GM23248 (cell line): ENCODE measurements at regions not wholly inside any gene's neighbourhood (a gene's known extent, or its start where the extent isn't known, plus 50 kb on each side); places are given as distances from the start of the nearest gene placed in this dataset.

ENCODE experiments used
- DNase-seq: peaks from one replicate; pipeline ENCODE4 v3.0.0-alpha.2; 2015
- H2AFZ ChIP-seq: fragments of 200-600 bp; sonication (generic); 2 replicates; pipeline ENCODE4 v1.6.1; 2016; ENCODE audit warnings: antibody characterized with exemption
- H3F3A ChIP-seq: fragments of 200-600 bp; sonication (generic); 2 replicates; pipeline ENCODE4 v1.6.1; 2016; ENCODE audit warnings: mild to moderate bottlenecking, antibody characterized with exemption, mixed run types; ENCODE audit not compliant: insufficient read depth
- H3K27ac ChIP-seq: fragments of 200-600 bp; sonication (generic); 2 replicates; pipeline ENCODE4 v1.5.1; 2016; ENCODE audit warnings: mild to moderate bottlenecking
- H3K27me3 ChIP-seq: fragments of 200-600 bp; sonication (generic); replicated peaks from 2 replicates; pipeline ENCODE4 v1.6.1; 2016; ENCODE audit warnings: mild to moderate bottlenecking; ENCODE audit not compliant: insufficient read depth
- H3K36me3 ChIP-seq: fragments of 200-600 bp; sonication (generic); 2 replicates; pipeline ENCODE4 v1.6.1; 2016; ENCODE audit warnings: low read depth, mild to moderate bottlenecking
- H3K4me1 ChIP-seq: fragments of 200-600 bp; sonication (generic); 2 replicates; pipeline ENCODE4 v1.6.1; 2016; ENCODE audit warnings: mild to moderate bottlenecking; ENCODE audit not compliant: insufficient read depth
- H3K4me2 ChIP-seq: fragments of 200-600 bp; sonication (generic); one replicate; pipeline ENCODE4 v1.6.1; 2016; ENCODE audit warnings: mild to moderate bottlenecking; ENCODE audit not compliant: unreplicated experiment
- H3K4me3 ChIP-seq: fragments of 200-600 bp; sonication (generic); 2 replicates; pipeline ENCODE4 v1.5.1; 2016; ENCODE audit warnings: mild to moderate bottlenecking
- H3K79me2 ChIP-seq: fragments of 200-600 bp; sonication (generic); 2 replicates; pipeline ENCODE4 v1.6.1; 2016; ENCODE audit warnings: mild to moderate bottlenecking; ENCODE audit not compliant: insufficient read depth
- H3K9ac ChIP-seq: fragments of 200-600 bp; sonication (generic); 2 replicates; pipeline ENCODE4 v1.6.1; 2016; ENCODE audit warnings: mild to moderate bottlenecking
- H3K9me2 ChIP-seq: fragments of 200-600 bp; sonication (generic); 2 replicates; pipeline ENCODE4 v1.6.1; 2016; ENCODE audit warnings: mixed run types, mild to moderate bottlenecking, moderate library complexity; ENCODE audit not compliant: insufficient read depth
- H3K9me3 ChIP-seq: fragments of 200-600 bp; sonication (generic); one replicate; pipeline ENCODE4 v1.6.1; 2017; ENCODE audit warnings: low read depth
- H4K20me1 ChIP-seq: fragments of 200-600 bp; sonication (generic); 2 replicates; pipeline ENCODE4 v1.6.0; 2016; ENCODE audit not compliant: insufficient read depth
- EZH2 ChIP-seq: fragments of 200-600 bp; sonication (generic); IDR thresholded peaks from 2 replicates; pipeline ENCODE4 v1.6.1; 2018; ENCODE audit warnings: antibody characterized with exemption, mild to moderate bottlenecking; ENCODE audit not compliant: insufficient read depth, poor library complexity, severe bottlenecking
- EZH2phosphoT487 ChIP-seq: fragments of 200-600 bp; sonication (generic); IDR thresholded peaks from 2 replicates; pipeline ENCODE4 v1.6.1; 2018; ENCODE audit warnings: antibody characterized with exemption, moderate library complexity, mild to moderate bottlenecking, low read depth; ENCODE audit not compliant: insufficient read depth
- WGBS, 2 experiments: methylation state at CpG; one replicate each; pipeline ENCODE4 v1.1.6; 2015 to 2017; ENCODE audit warnings: low lambda C conversion rate in 2 of 2, low coverage in 1 of 2; ENCODE audit errors: missing lambda C conversion rate in 2 of 2; 5-methylcytosine and 5-hydroxymethylcytosine counted together
- in situ Hi-C: fragments of 300-500 bp; cut with MboI; formaldehyde crosslinking; loops from 2 replicates; pipeline ENCODE4 v1.15.0; 2020

DNA sequence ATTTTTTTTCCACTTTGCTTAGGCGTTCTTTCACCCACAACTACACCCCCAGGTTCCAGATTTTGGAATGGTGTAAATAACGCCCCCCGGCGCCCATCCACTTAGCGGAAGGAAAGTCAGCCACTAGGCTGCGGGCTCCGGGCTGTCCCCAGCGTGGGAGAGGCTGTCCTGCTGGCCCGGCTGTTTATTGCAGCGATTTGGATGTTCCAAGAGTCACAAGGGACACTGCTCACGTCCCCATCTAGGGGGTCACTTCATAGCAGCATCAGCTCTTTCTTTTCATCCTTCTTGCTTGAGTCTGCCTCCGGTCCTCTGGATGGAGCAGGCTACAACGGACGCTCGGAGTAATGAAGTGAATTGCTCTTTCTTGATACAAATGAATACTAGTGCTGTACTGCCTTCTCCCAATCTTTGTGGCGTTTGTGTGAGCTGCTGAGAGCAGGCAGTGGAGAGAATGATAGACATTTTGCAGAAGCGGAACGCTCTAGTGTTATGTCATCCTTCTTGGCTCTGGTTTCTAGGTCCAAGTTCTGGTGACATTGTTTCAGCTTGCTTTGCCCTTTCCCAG is 50.7 kb upstream of the PAIP2B start:
- no peaks in the 10 kb centered on the region for H3K4me1 ChIP-seq
- no peaks in the 10 kb centered on the region for H3K36me3 ChIP-seq
- no peaks in the 10 kb centered on the region for H3K9me2 ChIP-seq
- H3K9ac ChIP-seq, result peak overlapping the region; percentile 15; the same call in 1 of the 2 replicates
- peak overlapping the region; percentile 66 for H3K4me3 ChIP-seq
- no peaks in the 10 kb centered on the region for H3K9me3 ChIP-seq
- no peak for TF ChIP-seq EZH2phosphoT487
- TF ChIP-seq EZH2, result no peak
- peak overlapping the region; percentile 73 for H2AFZ ChIP-seq
- peak; percentile 55 for DNase-seq
- WGBS, 2 experiments, result 1 to 3% methylated on average over 18 of the region's 18 CpGs
- H3K4me2 ChIP-seq, result peak overlapping the region; percentile 66
- in situ Hi-C loops, result no loop called here
- no peaks in the 10 kb centered on the region for H3F3A ChIP-seq
- no peaks in the 10 kb centered on the region for H4K20me1 ChIP-seq
- H3K27me3 ChIP-seq, result peaks cover 49% of the 10 kb centered on the region
- no peak overlapping the region for H3K27ac ChIP-seq
- H3K79me2 ChIP-seq, result no peaks in the 10 kb centered on the region

GRCh38 chr2:71277147-71277475 is 50.2 kb upstream of the PAIP2B start:
- no peaks in the 10 kb centered on the region for H3K9me3 ChIP-seq
- no peaks in the 10 kb centered on the region for H4K20me1 ChIP-seq
- no peaks in the 10 kb centered on the region for H3K4me1 ChIP-seq
- H3F3A ChIP-seq, result no peaks in the 10 kb centered on the region
- 8 to 10% methylated on average over 5 of the region's 5 CpGs for WGBS, 2 experiments
- peak overlapping the region; percentile 66 for H3K4me3 ChIP-seq
- H3K9ac ChIP-seq, result peak overlapping the region; percentile 15; the same call in 1 of the 2 replicates
- no peaks in the 10 kb centered on the region for H3K79me2 ChIP-seq
- H3K4me2 ChIP-seq, result peak overlapping the region; percentile 66
- H3K27ac ChIP-seq, result no peak overlapping the region
- TF ChIP-seq EZH2, result no peak
- no peak for TF ChIP-seq EZH2phosphoT487
- DNase-seq, result no peak
- in situ Hi-C loops, result no loop called here
- H3K27me3 ChIP-seq, result peaks cover 49% of the 10 kb centered on the region
- peak overlapping the region; percentile 73 for H2AFZ ChIP-seq
- H3K9me2 ChIP-seq, result no peaks in the 10 kb centered on the region
- no peaks in the 10 kb centered on the region for H3K36me3 ChIP-seq

DNA sequence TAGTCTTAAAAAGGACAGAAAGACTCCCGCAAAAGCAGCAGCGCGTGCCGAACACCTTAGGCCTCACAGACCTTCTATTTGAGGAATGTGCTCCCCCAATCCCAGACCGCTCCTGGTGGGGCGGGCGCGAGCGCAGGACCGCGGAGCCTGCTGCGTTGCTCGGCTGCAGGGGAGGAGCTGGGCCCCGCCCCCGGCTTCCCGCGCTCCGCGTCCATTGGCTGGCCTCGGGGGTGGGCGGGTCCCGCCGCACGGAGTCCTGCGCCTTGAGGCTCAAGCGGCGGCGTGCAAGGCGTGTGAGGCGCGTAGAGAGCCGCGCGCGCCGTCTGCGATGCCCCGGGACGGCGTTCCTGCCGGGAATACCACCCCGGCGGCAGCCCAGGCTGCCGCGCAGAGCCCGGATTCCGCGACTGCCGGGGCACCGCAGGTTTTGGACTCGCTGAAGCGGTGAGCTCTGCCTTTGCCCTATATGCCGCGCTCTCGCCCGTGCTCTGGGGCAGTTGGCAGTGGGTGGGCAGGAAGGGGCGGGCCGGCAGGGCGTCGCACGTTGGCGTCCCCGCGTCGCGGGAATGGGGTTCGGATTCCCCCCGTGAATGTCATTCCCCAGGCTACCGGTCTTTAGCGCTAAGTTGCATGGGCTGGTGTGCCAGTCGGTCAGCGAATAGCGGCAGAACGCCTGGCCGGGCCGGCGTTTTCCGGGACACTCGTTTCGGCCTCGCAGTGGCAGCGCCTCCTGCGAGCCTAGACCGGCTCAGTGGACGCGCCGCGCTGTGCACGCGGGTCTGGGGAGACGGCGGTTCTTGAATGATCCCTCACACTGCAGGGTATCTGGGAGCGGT is 49.6 kb upstream of the PAIP2B start:
- peak; percentile 88 for DNase-seq
- Histone ChIP-seq H3K27ac (no peak overlapping the region), H3K9ac (peak overlapping the region; percentile 15; the same call in 1 of the 2 replicates), H3K4me2 (peak overlapping the region; percentile 66), H3K9me3 (no peaks in the 10 kb centered on the region), H3K36me3 (no peaks in the 10 kb centered on the region), H3K9me2 (no peaks in the 10 kb centered on the region), H3K27me3 (peaks cover 48% of the 10 kb centered on the region), H3K4me3 (peak overlapping the region; percentile 66), H3F3A (no peaks in the 10 kb centered on the region), H3K4me1 (no peaks in the 10 kb centered on the region), H3K79me2 (no peaks in the 10 kb centered on the region), H4K20me1 (no peaks in the 10 kb centered on the region), H2AFZ (peak overlapping the region; percentile 73)
- TF ChIP-seq EZH2phosphoT487 (no peak), EZH2 (no peak)
- in situ Hi-C loops, result no loop called here
- 5 to 10% methylated on average over 50 to 70 of the region's 93 CpGs for WGBS, 2 experiments
